Fibroblast of mammary gland (primary cell): ENCODE measurements at regions not wholly inside any gene's neighbourhood (a gene's known extent, or its start where the extent isn't known, plus 50 kb on each side); places are given as distances from the start of the nearest gene placed in this dataset.

ENCODE experiments used
- DNase-seq: peaks from one replicate; pipeline ENCODE4 v3.0.0-alpha.2; 2010; ENCODE audit warnings: low read depth
- H3K4me3 ChIP-seq: 2 replicates; pipeline ENCODE4 v1.5.1; 2011; ENCODE audit warnings: low read depth, mild to moderate bottlenecking, low read length, moderate library complexity; ENCODE audit not compliant: control insufficient read depth
- CTCF ChIP-seq: conservative IDR thresholded peaks from 2 replicates; pipeline ENCODE4 v1.5.1; 2011; ENCODE audit warnings: low read depth, low read length, inconsistent platforms; ENCODE audit not compliant: control insufficient read depth, insufficient read depth

- no peak for TF ChIP-seq CTCF
- H3K4me3 ChIP-seq: no peak overlapping the region
- DNase-seq: no peak
Observed at GRCh38 chr5:175325681-175326080, 118.3 kb downstream of the DRD1 start.

GRCh38 chr5:175321927-175322532 lies 122.0 kb downstream of the DRD1 start:
- TF ChIP-seq CTCF: no peak
- no peak overlapping the region for H3K4me3 ChIP-seq
- peak; percentile 23 for DNase-seq

GRCh38 chr5:175319199-175319598 lies 124.8 kb downstream of the DRD1 start:
- no peak for TF ChIP-seq CTCF
- H3K4me3 ChIP-seq: no peak overlapping the region
- no peak for DNase-seq

- DNase-seq: no peak
- H3K4me3 ChIP-seq: no peak overlapping the region
- TF ChIP-seq CTCF: no peak
Observed at GRCh38 chr5:175317872-175318271, 126.1 kb downstream of the DRD1 start.

- H3K4me3 ChIP-seq: no peak overlapping the region
- no peak for DNase-seq
Observed at GRCh38 chr5:175309218-175309810, 134.7 kb downstream of the DRD1 start.

GRCh38 chr5:175308701-175309100 lies 135.3 kb downstream of the DRD1 start:
- H3K4me3 ChIP-seq: no peak overlapping the region
- no peak for DNase-seq
- TF ChIP-seq CTCF: no peak

More at GRCh38 chr5:175309218-175309810, 134.7 kb downstream of the DRD1 start:
- TF ChIP-seq CTCF: no peak
